HCT116 (cell line): ENCODE measurements at regions not wholly inside any gene's neighbourhood (a gene's known extent, or its start where the extent isn't known, plus 50 kb on each side); places are given as distances from the start of the nearest gene placed in this dataset.

Experiments
- ATAC-seq: fragments of 200-7000 bp; cut with Tn5 transposase; 2 replicates; pipeline ENCODE4 v1.9.1; 2020; ENCODE audit warnings: mild to moderate bottlenecking, moderate library complexity
- BruUV-seq: library from RNA; stranded (reverse); fragments of 400-500 nt; replicated peaks from 2 replicates; lab custom pipeline; 2021; lab: Mats Ljungman, UMichigan
- CTCF ChIA-PET: fragments of 300-600 bp; sonication (Branson Sonifier 250); formaldehyde crosslinking; loops from one replicate; lab custom pipeline; 2021; ENCODE audit warnings: antibody characterized with exemption; lab: Charles Lee
- POLR2A ChIA-PET: fragments of 300-600, 350-600 bp; sonication (Branson Sonifier 250); formaldehyde crosslinking; loops from one replicate; lab custom pipeline; 2021; ENCODE audit warnings: antibody characterized with exemption; lab: Charles Lee
- RAD21 ChIA-PET, 2 experiments: fragments of 300-600 bp; sonication (Branson Sonifier 250); formaldehyde crosslinking; loops; one replicate each; lab custom pipeline; 2023; ENCODE audit warnings: low total read pairs in 2 of 2; ENCODE audit not compliant: uncharacterized antibody in 2 of 2, unreplicated experiment in 2 of 2, low non-redundant PET in 1 of 2; lab: Charles Lee
- DNase-seq: peaks from one replicate; pipeline ENCODE4 v3.0.0-alpha.2; 2010; ENCODE audit warnings: low read depth, low spot score
- H2AFZ ChIP-seq: fragments of 200-600 bp; shearing (Covaris generic), sonication (generic); 2 replicates; pipeline ENCODE4 v1.6.1; 2017; ENCODE audit warnings: low read depth, mixed run types, mixed read lengths, antibody characterized with exemption, low read length; ENCODE audit not compliant: poor library complexity, severe bottlenecking
- H3K27ac ChIP-seq: 2 replicates; pipeline ENCODE4 v1.5.1; 2012; ENCODE audit warnings: low read depth, low read length
- H3K27me3 ChIP-seq: fragments of 200-600 bp; sonication (generic); 2 replicates; pipeline ENCODE4 v1.6.1; 2016; ENCODE audit warnings: mixed run types, low read length, mixed read lengths; ENCODE audit not compliant: insufficient read depth
- H3K36me3 ChIP-seq, 2 experiments: fragments of 200-500 bp in 1 of 2; fragments of 200-600 bp in 1 of 2; sonication (Bioruptor generic) in 1 of 2; sonication (generic) in 1 of 2; 2 replicates each; pipeline versions ENCODE4 v1.5.1 to v1.6.1; 2014 to 2016; ENCODE audit warnings: low read length in 2 of 2, inconsistent platforms in 1 of 2, mixed read lengths in 1 of 2, mixed run types in 1 of 2; ENCODE audit not compliant: insufficient read depth in 2 of 2, control insufficient read depth in 1 of 2
- H3K4me1 ChIP-seq, 2 experiments: fragments of 200-600 bp in 1 of 2; sonication (generic) in 1 of 2; 2 replicates each; pipeline versions ENCODE4 v1.5.1 to v1.6.1; 2012 to 2017; ENCODE audit warnings: low read length in 2 of 2, inconsistent platforms in 1 of 2, mild to moderate bottlenecking in 1 of 2, mixed read lengths in 1 of 2, mixed run types in 1 of 2, moderate library complexity in 1 of 2; ENCODE audit not compliant: insufficient read depth in 2 of 2, control insufficient read depth in 1 of 2
- H3K4me2 ChIP-seq: fragments of 200-600 bp; sonication (generic); 2 replicates; pipeline ENCODE4 v1.6.1; 2017; ENCODE audit warnings: mixed run types, low read length, mixed read lengths
- H3K4me3 ChIP-seq, 2 experiments: fragments of 200-600 bp in 1 of 2; sonication (generic) in 1 of 2; replicated peaks in 1 of 2; 2 replicates each; pipeline ENCODE4 v1.5.1; 2011 to 2016; ENCODE audit warnings: low read length in 2 of 2, control low read depth in 1 of 2, low read depth in 1 of 2, mild to moderate bottlenecking in 1 of 2, mixed read lengths in 1 of 2, mixed run types in 1 of 2
- H3K79me2 ChIP-seq: fragments of 200-600 bp; sonication (generic); 2 replicates; pipeline ENCODE4 v1.6.1; 2017; ENCODE audit warnings: mild to moderate bottlenecking, mixed run types, low read length, moderate library complexity, mixed read lengths; ENCODE audit not compliant: insufficient read depth
- H3K9ac ChIP-seq: fragments of 200-600 bp; sonication (generic); 2 replicates; pipeline ENCODE4 v1.6.1; 2016; ENCODE audit warnings: low read length, mixed read lengths
- H3K9me2 ChIP-seq: fragments of 200-600 bp; sonication (generic), shearing (Covaris generic); 2 replicates; pipeline ENCODE4 v1.6.1; 2017; ENCODE audit warnings: mixed run types, mild to moderate bottlenecking, moderate library complexity; ENCODE audit not compliant: insufficient read depth
- H3K9me3 ChIP-seq, 2 experiments: fragments of 200-500 bp in 1 of 2; fragments of 200-600 bp in 1 of 2; sonication (Bioruptor generic) in 1 of 2; sonication (generic) in 1 of 2; 2 replicates each; pipeline ENCODE4 v1.6.1; 2014 to 2017; ENCODE audit warnings: low read length in 2 of 2, mixed read lengths in 2 of 2, inconsistent platforms in 1 of 2, low read depth in 1 of 2, mild to moderate bottlenecking in 1 of 2, mixed run types in 1 of 2, moderate library complexity in 1 of 2; ENCODE audit not compliant: control insufficient read depth in 1 of 2, insufficient read depth in 1 of 2
- H4K20me1 ChIP-seq: fragments of 200-600 bp; sonication (generic), shearing (Covaris generic); 2 replicates; pipeline ENCODE4 v1.6.1; 2017; ENCODE audit warnings: mixed run types, mild to moderate bottlenecking, moderate library complexity; ENCODE audit not compliant: insufficient read depth
- ATF3 ChIP-seq: IDR thresholded peaks from 2 replicates; pipeline ENCODE4 v1.6.1; 2012
- ELF1 ChIP-seq: IDR thresholded peaks from 2 replicates; pipeline ENCODE4 v1.6.1; 2012; ENCODE audit warnings: low read depth, borderline replicate concordance
- FOSL1 ChIP-seq: IDR thresholded peaks from 2 replicates; pipeline ENCODE4 v1.6.1; 2012; ENCODE audit warnings: low read depth
- MAX ChIP-seq: IDR thresholded peaks from 2 replicates; pipeline ENCODE4 v1.6.1; 2012
- TCF7L2 ChIP-seq: IDR thresholded peaks from 2 replicates; pipeline ENCODE4 v1.7.0; 2011; ENCODE audit warnings: borderline replicate concordance, inconsistent platforms; ENCODE audit not compliant: insufficient read depth, insufficient read length; ENCODE audit errors: extremely low read depth
- ZBTB33 ChIP-seq: IDR thresholded peaks from 2 replicates; pipeline ENCODE4 v1.6.1; 2011; ENCODE audit warnings: mild to moderate bottlenecking, low read length, moderate library complexity; ENCODE audit not compliant: insufficient replicate concordance; ENCODE audit errors: extremely low read depth
- intact Hi-C: fragments of 100-400 bp; cut with micrococcal nuclease; formaldehyde crosslinking; loops from 2 replicates; pipeline ENCODE4 v1.10.0; 2022

- no peak for TF ChIP-seq TCF7L2
- no peak for TF ChIP-seq ZBTB33
- TF ChIP-seq FOSL1, result no peak
- TF ChIP-seq ATF3, result no peak
- TF ChIP-seq MAX, result no peak
Observed at GRCh38 chr2:63775191-63775590, 66.5 kb upstream of the UGP2 start (continued).

GRCh38 chr2:63776382-63776781, 65.3 kb upstream of the UGP2 start:
- Histone ChIP-seq H3K4me1 (no peaks in the 10 kb centered on the region), H3K9me2 (no peaks in the 10 kb centered on the region), H3K9me3 (no peaks in the 10 kb centered on the region), H3K4me2 (no peak overlapping the region), H3K27me3 (no peaks in the 10 kb centered on the region; the same call in 1 of the 2 replicates), H3K27ac (no peak overlapping the region), H3K36me3 (no peaks in the 10 kb centered on the region), H3K4me3 (no peak overlapping the region), H3K9ac (no peak overlapping the region), H4K20me1 (no peaks in the 10 kb centered on the region), H3K79me2 (no peaks in the 10 kb centered on the region), H2AFZ (no peak overlapping the region)
- DNase-seq, result no peak
- CTCF ChIA-PET, result no interaction called here
- POLR2A ChIA-PET, result no interaction called here
- intact Hi-C loops, result no loop called here
- no TSS peak for BruUV-seq
- RAD21 ChIA-PET, result no interaction called here
- TF ChIP-seq ELF1, result no peak
- no peak for ATAC-seq
